ENCODE measurements at regions not wholly inside any gene's neighbourhood (a gene's known extent, or its start where the extent isn't known, plus 50 kb on each side); places are given as distances from the start of the nearest gene placed in this dataset.

GRCh38 chr11:128407962-128408361 is 179.4 kb downstream of the ETS1 start:
- TF ChIP-seq, protein P1, sequence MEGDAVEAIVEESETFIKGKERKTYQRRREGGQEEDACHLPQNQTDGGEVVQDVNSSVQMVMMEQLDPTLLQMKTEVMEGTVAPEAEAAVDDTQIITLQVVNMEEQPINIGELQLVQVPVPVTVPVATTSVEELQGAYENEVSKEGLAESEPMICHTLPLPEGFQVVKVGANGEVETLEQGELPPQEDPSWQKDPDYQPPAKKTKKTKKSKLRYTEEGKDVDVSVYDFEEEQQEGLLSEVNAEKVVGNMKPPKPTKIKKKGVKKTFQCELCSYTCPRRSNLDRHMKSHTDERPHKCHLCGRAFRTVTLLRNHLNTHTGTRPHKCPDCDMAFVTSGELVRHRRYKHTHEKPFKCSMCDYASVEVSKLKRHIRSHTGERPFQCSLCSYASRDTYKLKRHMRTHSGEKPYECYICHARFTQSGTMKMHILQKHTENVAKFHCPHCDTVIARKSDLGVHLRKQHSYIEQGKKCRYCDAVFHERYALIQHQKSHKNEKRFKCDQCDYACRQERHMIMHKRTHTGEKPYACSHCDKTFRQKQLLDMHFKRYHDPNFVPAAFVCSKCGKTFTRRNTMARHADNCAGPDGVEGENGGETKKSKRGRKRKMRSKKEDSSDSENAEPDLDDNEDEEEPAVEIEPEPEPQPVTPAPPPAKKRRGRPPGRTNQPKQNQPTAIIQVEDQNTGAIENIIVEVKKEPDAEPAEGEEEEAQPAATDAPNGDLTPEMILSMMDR (IDR thresholded peaks at IDR 0.05), result no peak
- H3K27ac Mint-ChIP-seq (ENCODE audit: unreplicated experiment), result peak overlapping the region; percentile 15
- no peaks in the 10 kb centered on the region for H3K27me3 Mint-ChIP-seq (ENCODE audit: low read depth)
- H3K36me3 Mint-ChIP-seq (ENCODE audit: low read depth), result peaks cover 2% of the 10 kb centered on the region
- DNase-seq (ENCODE audit: low spot score), result no peak
- H3K4me3 Mint-ChIP-seq (ENCODE audit: unreplicated experiment), result no peak overlapping the region
- H3K9me3 Mint-ChIP-seq (ENCODE audit: low read depth), result no peaks in the 10 kb centered on the region
- H3K4me1 Mint-ChIP-seq (ENCODE audit: low read depth), result peaks cover 52% of the 10 kb centered on the region

- Mint-ChIP-seq H3K4me3 (ENCODE audit: unreplicated experiment) (no peak overlapping the region), H3K27me3 (ENCODE audit: low read depth) (no peaks in the 10 kb centered on the region), H3K4me1 (ENCODE audit: low read depth) (peaks cover 55% of the 10 kb centered on the region), H3K9me3 (ENCODE audit: low read depth) (no peaks in the 10 kb centered on the region), H3K36me3 (ENCODE audit: low read depth) (no peaks in the 10 kb centered on the region), H3K27ac (ENCODE audit: unreplicated experiment) (peak overlapping the region; percentile 76)
- no peak for DNase-seq (ENCODE audit: low spot score)
- TF ChIP-seq, protein P1 (IDR thresholded peaks at IDR 0.05), result no peak
Observed at GRCh38 chr11:128405714-128406662, 181.4 kb downstream of the ETS1 start.

DNA sequence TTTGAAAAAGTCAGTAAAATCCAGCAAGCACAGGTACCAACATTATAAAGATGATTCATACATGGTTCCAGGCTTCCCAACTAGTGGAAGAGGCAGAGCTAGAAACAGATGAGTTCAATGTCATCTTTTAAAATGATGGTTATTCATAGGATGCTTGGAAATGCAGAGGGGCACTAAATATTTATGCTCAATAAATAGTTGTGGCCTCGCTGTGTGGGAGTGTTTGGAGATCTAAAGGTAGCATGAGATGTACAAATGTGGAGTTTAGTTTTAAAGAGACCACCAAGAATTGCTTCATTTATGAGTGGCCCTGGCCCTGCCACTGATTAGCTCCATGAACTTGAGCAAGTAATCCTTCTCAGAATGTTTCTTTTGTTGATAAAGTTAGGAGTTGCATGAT is 182.2 kb downstream of the ETS1 start:
- Mint-ChIP-seq H3K4me1 (ENCODE audit: low read depth) (peaks cover 60% of the 10 kb centered on the region), H3K27ac (ENCODE audit: unreplicated experiment) (no peak overlapping the region), H3K27me3 (ENCODE audit: low read depth) (no peaks in the 10 kb centered on the region), H3K36me3 (ENCODE audit: low read depth) (no peaks in the 10 kb centered on the region), H3K9me3 (ENCODE audit: low read depth) (no peaks in the 10 kb centered on the region), H3K4me3 (ENCODE audit: unreplicated experiment) (no peak overlapping the region)
- DNase-seq (ENCODE audit: low spot score), result no peak
- TF ChIP-seq, protein P1 (IDR thresholded peaks at IDR 0.05), result no peak

GRCh38 chr11:128404437-128404836 is 182.9 kb downstream of the ETS1 start:
- TF ChIP-seq, protein P1 (IDR thresholded peaks at IDR 0.05), result no peak

GRCh38 chr11:128400382-128401203 is 186.8 kb downstream of the ETS1 start:
- H3K4me1 Mint-ChIP-seq (ENCODE audit: low read depth), result peaks cover 33% of the 10 kb centered on the region
- no peak for DNase-seq (ENCODE audit: low spot score)
- TF ChIP-seq, protein P1 (IDR thresholded peaks at IDR 0.05), result no peak
- H3K4me3 Mint-ChIP-seq (ENCODE audit: unreplicated experiment), result no peak overlapping the region
- H3K36me3 Mint-ChIP-seq (ENCODE audit: low read depth), result no peaks in the 10 kb centered on the region
- H3K9me3 Mint-ChIP-seq (ENCODE audit: low read depth), result no peaks in the 10 kb centered on the region
- peak overlapping the region; percentile 75 for H3K27ac Mint-ChIP-seq (ENCODE audit: unreplicated experiment)
- no peaks in the 10 kb centered on the region for H3K27me3 Mint-ChIP-seq (ENCODE audit: low read depth)

More at GRCh38 chr11:128404437-128404836, 182.9 kb downstream of the ETS1 start:
- Mint-ChIP-seq H3K4me3 (ENCODE audit: unreplicated experiment) (no peak overlapping the region), H3K9me3 (ENCODE audit: low read depth) (no peaks in the 10 kb centered on the region), H3K4me1 (ENCODE audit: low read depth) (peaks cover 61% of the 10 kb centered on the region), H3K36me3 (ENCODE audit: low read depth) (no peaks in the 10 kb centered on the region), H3K27ac (ENCODE audit: unreplicated experiment) (no peak overlapping the region), H3K27me3 (ENCODE audit: low read depth) (no peaks in the 10 kb centered on the region)
- DNase-seq (ENCODE audit: low spot score), result no peak
